ENCODE measurements at regions not wholly inside any gene's neighbourhood (a gene's known extent, or its start where the extent isn't known, plus 50 kb on each side); places are given as distances from the start of the nearest gene placed in this dataset.

GRCh38 chr5:99600952-99601351 lies 672.1 kb upstream of the CHD1 start:
- Histone ChIP-seq H3K23me2 (ENCODE audit: low read depth, low read length) (no peaks in the 10 kb centered on the region), H2BK20ac (ENCODE audit: low read length) (no peak overlapping the region), H4K8ac (ENCODE audit: extremely low read depth, insufficient read depth, low read length) (no peak overlapping the region), H3K9ac (replicated peaks in 1 of 4; ENCODE audit: extremely low read depth in 1 of 4, low read depth in 3 of 4, low read length in 3 of 4) (no peak overlapping the region), H3K9me3 (ENCODE audit: insufficient read depth in 2 of 2, low read depth in 1 of 2, low read length in 1 of 2) (no peaks in the 10 kb centered on the region), H3K79me2 (ENCODE audit: control insufficient read depth in 1 of 2, insufficient read depth in 2 of 2, low read length in 2 of 2) (no peaks in the 10 kb centered on the region), H3K4me1 (replicated peaks in 1 of 4; ENCODE audit: control insufficient read depth in 3 of 4, insufficient read depth in 4 of 4, low read length in 3 of 4) (no peaks in the 10 kb centered on the region), H2AK5ac (ENCODE audit: low read depth, low read length) (no peak overlapping the region), H3K14ac (ENCODE audit: insufficient read length) (no peak overlapping the region), H4K91ac (replicated peaks; ENCODE audit: insufficient read length, low read length) (no peak overlapping the region), H3K36me3 (ENCODE audit: control insufficient read depth in 2 of 4, insufficient read depth in 4 of 4, low read length in 3 of 4) (no peaks in the 10 kb centered on the region), H3K23ac (ENCODE audit: insufficient read length) (no peak overlapping the region), H4K20me1 (replicated peaks in 1 of 2; ENCODE audit: control insufficient read depth in 1 of 2, insufficient read depth in 2 of 2, low read length in 2 of 2) (no peaks in the 10 kb centered on the region), H3K4ac (replicated peaks; ENCODE audit: insufficient read length, low read depth, low read length) (no peak overlapping the region), H2BK120ac (replicated peaks; ENCODE audit: low read depth, low read length) (no peak overlapping the region), H3K79me1 (ENCODE audit: low read depth, low read length) (no peaks in the 10 kb centered on the region), H3K18ac (ENCODE audit: extremely low read depth, low read length) (no peak overlapping the region), H3K4me2 (ENCODE audit: insufficient read depth in 1 of 2, low read depth in 2 of 2, low read length in 2 of 2) (no peak overlapping the region), H2BK12ac (ENCODE audit: low read depth, low read length) (no peak overlapping the region), H3K27me3 (replicated peaks in 1 of 4; ENCODE audit: control insufficient read depth in 3 of 4, extremely low read depth in 1 of 4, insufficient read depth in 3 of 4, low read length in 3 of 4) (no peaks in the 10 kb centered on the region), H3K4me3 (ENCODE audit: extremely low read depth in 1 of 4, insufficient read depth in 2 of 4, low read depth in 3 of 4, low read length in 4 of 4) (no peak overlapping the region), H2BK5ac (ENCODE audit: low read depth, low read length) (no peak overlapping the region), H4K5ac (ENCODE audit: insufficient read length, low read depth, low read length) (no peak overlapping the region), H2AFZ (ENCODE audit: low read length) (no peak overlapping the region), H3K56ac (replicated peaks; ENCODE audit: insufficient read length, low read depth, low read length) (no peak overlapping the region), H3K27ac (ENCODE audit: low read depth, low read length) (no peak overlapping the region), H2BK15ac (ENCODE audit: low read length) (no peak overlapping the region)
- no peak for DNase-seq (ENCODE audit: low read depth in 1 of 2, low spot score in 2 of 2)
- WGBS, 2 experiments (ENCODE audit: extremely low coverage in 1 of 2, insufficient coverage in 1 of 2, insufficient read length in 1 of 2, insufficient replicate concordance in 2 of 2, low coverage in 1 of 2, low lambda C conversion rate in 2 of 2, missing lambda C conversion rate in 1 of 2), result 100% methylated on average over 1 of the region's 1 CpG; no CpG with 5 or more reads in 1 of the 2 experiments
- no peak for FAIRE-seq
- CTCF ChIA-PET (ENCODE audit: partially characterized antibody), result no interaction called here
- POLR2A ChIA-PET (ENCODE audit: partially characterized antibody), result no interaction called here
- TF ChIP-seq CHD7 (IDR thresholded peaks at IDR 0.05; ENCODE audit: insufficient replicate concordance, low read length), result no peak

All from H1 (cell line).